BJ (cell line): ENCODE measurements at regions not wholly inside any gene's neighbourhood (a gene's known extent, or its start where the extent isn't known, plus 50 kb on each side); places are given as distances from the start of the nearest gene placed in this dataset.

Source experiments
- CTCF ChIA-PET: fragments of 350-600 bp; formaldehyde crosslinking; extraction: SDS; loops from one replicate; lab custom pipeline; 2021; ENCODE audit warnings: antibody characterized with exemption, inconsistent platforms; lab: Yijun Ruan, JAX
- POLR2A ChIA-PET: fragments of 300-600 bp; sonication (Branson Sonifier 250); formaldehyde crosslinking; extraction: SDS; loops from one replicate; lab custom pipeline; 2021; ENCODE audit warnings: antibody characterized with exemption; lab: Charles Lee
- DNase-seq: peaks from one replicate; pipeline ENCODE4 v3.0.0-alpha.2; 2011; ENCODE audit warnings: low read depth
- H3K27me3 ChIP-seq: 2 replicates; pipeline ENCODE4 v1.6.0; 2011; ENCODE audit warnings: low read length; ENCODE audit not compliant: control insufficient read depth, insufficient read depth
- H3K36me3 ChIP-seq: 2 replicates; pipeline ENCODE4 v1.5.1; 2011; ENCODE audit warnings: low read length; ENCODE audit not compliant: control insufficient read depth, insufficient read depth
- H3K4me3 ChIP-seq: 2 replicates; pipeline ENCODE4 v1.5.1; 2011; ENCODE audit warnings: low read depth, mild to moderate bottlenecking, control low read depth, low read length
- TF ChIP-seq, protein P1 (sequence below): IDR thresholded peaks from 2 replicates; pipeline ENCODE4 v1.5.1; 2011; ENCODE audit warnings: low read depth, mild to moderate bottlenecking, control low read depth, inconsistent platforms, low read length, moderate library complexity; ENCODE audit not compliant: insufficient read depth

DNA sequence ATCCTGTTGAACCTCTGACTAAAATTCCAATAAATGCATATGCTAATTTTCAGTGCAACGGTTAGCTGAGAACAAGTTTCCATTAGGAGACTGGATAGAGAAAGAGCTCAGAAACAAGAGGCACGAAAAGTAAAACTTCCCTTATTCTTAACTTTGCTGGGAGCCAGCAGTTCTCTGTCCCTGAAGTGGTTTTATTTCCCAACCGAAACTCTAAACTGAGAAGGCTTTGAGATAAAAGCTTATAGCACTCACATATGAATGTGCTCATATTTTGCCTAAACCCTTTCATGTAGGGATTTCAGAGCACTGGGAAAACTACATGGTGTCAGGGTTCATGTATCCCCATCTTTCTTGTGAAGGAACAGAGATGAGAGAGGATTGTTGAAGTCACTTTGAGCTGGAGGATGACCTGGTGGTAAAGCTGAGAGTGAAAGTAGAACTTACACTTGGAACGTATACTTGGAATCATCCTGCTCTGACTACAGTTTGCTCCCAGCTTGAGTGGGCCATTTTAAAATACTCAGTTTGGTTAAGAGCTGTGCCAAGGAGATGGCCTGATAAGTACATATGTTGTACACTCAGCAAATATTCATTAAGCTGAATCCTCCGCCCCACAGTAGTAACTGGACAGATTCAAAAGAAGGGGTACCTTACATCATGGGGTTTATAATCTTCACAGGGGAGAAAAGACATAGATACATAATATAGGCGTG is 324.2 kb upstream of the CNR1 start:
- no peak for DNase-seq
- Histone ChIP-seq H3K27me3 (0 out of 2 replicates have a peak, but pooled peaks cover 2% of the 10 kb centered on the region), H3K4me3 (no peak overlapping the region), H3K36me3 (no peaks in the 10 kb centered on the region)
- ChIA-PET CTCF (interaction anchor here (0.5 to 1.1 kb wide), 2 partner anchors 9 to 29 kb away, joined by 3 to 5 read pairs; no protein-coding TSS in a partner anchor), POLR2A (no interaction called here)
- TF ChIP-seq, protein P1, sequence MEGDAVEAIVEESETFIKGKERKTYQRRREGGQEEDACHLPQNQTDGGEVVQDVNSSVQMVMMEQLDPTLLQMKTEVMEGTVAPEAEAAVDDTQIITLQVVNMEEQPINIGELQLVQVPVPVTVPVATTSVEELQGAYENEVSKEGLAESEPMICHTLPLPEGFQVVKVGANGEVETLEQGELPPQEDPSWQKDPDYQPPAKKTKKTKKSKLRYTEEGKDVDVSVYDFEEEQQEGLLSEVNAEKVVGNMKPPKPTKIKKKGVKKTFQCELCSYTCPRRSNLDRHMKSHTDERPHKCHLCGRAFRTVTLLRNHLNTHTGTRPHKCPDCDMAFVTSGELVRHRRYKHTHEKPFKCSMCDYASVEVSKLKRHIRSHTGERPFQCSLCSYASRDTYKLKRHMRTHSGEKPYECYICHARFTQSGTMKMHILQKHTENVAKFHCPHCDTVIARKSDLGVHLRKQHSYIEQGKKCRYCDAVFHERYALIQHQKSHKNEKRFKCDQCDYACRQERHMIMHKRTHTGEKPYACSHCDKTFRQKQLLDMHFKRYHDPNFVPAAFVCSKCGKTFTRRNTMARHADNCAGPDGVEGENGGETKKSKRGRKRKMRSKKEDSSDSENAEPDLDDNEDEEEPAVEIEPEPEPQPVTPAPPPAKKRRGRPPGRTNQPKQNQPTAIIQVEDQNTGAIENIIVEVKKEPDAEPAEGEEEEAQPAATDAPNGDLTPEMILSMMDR, result no peak

GRCh38 chr6:88483424-88483823 is 317.3 kb upstream of the CNR1 start:
- ChIA-PET CTCF (interaction anchor here (1.0 to 1.2 kb wide), 2 partner anchors 388 to 553 kb away, joined by 3 read pairs; no protein-coding TSS in a partner anchor), POLR2A (no interaction called here)
- Histone ChIP-seq H3K4me3 (no peak overlapping the region), H3K36me3 (no peaks in the 10 kb centered on the region), H3K27me3 (no peaks in the 10 kb centered on the region)
- TF ChIP-seq, protein P1, result no peak
- no peak for DNase-seq

- no peaks in the 10 kb centered on the region for H3K27me3 ChIP-seq
- ChIA-PET CTCF (no interaction called here), POLR2A (no interaction called here)
- H3K4me3 ChIP-seq, result no peak overlapping the region
- TF ChIP-seq, protein P1, result no peak
- no peaks in the 10 kb centered on the region for H3K36me3 ChIP-seq
- DNase-seq, result no peak
Measured at GRCh38 chr6:88482465-88482864, 316.3 kb upstream of the CNR1 start.

- no peak for DNase-seq
- POLR2A ChIA-PET, result no interaction called here
- CTCF ChIA-PET, result no interaction called here
- no peaks in the 10 kb centered on the region for H3K27me3 ChIP-seq
- TF ChIP-seq, protein P1, result no peak
- H3K4me3 ChIP-seq, result no peak overlapping the region
- no peaks in the 10 kb centered on the region for H3K36me3 ChIP-seq
Measured at GRCh38 chr6:88481519-88481918, 315.4 kb upstream of the CNR1 start.

GRCh38 chr6:88480816-88481215 is 314.7 kb upstream of the CNR1 start:
- H3K36me3 ChIP-seq, result no peaks in the 10 kb centered on the region
- no peaks in the 10 kb centered on the region for H3K27me3 ChIP-seq
- DNase-seq, result no peak
- no peak overlapping the region for H3K4me3 ChIP-seq
- TF ChIP-seq, protein P1, result no peak
- ChIA-PET POLR2A (no interaction called here), CTCF (no interaction called here)
